ENCODE measurements at regions not wholly inside any gene's neighbourhood (a gene's known extent, or its start where the extent isn't known, plus 50 kb on each side); places are given as distances from the start of the nearest gene placed in this dataset.

- TF ChIP-seq CTCF (conservative IDR thresholded peaks at IDR 0.05; ENCODE audit: low read depth, low read length) (no peak), EZH2phosphoT487 (IDR thresholded peaks at IDR 0.05; ENCODE audit: borderline replicate concordance, low read length) (no peak)
These were observed 92.1 kb upstream of the IFNE start for GRCh38 chr9:21574261-21574660.

Measured in PC-3 (cell line).